ENCODE measurements at regions not wholly inside any gene's neighbourhood (a gene's known extent, or its start where the extent isn't known, plus 50 kb on each side); places are given as distances from the start of the nearest gene placed in this dataset.
"Not testable (repeated sequence)": the region's sequence is repeated elsewhere in the genome, so short reads cannot be mapped to it uniquely, and the experiment has no call there.

DNA sequence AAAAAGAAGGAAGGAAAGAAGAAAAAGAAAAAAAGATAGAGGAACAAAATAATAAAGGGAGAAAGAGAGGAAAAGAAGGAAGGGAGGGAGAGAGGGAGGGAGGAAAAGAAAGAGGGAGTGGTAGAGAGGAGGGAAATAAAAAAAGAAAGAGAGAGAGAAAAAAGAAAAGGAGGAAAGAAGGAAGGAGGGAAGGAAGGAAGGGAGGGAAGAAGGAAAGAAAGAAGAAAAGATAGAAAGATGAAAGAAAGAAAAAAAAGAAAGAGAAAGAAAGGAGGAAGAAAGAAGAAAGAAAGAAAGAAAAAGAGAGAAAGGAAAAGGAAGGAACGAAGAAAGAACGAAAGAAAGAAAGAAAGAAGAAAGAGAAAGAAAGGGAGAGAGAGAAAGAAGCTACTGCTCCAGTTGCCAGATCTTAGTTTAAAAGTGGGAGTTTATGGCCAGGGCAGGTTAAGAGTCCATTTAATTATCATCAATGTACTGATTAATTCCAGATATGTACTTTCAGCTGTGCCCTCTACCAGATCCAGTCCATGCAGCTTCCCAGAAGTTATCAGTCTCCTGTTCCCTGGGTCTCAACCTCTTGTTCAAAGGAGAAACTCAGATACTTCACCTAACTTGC lies 1378.5 kb upstream of the NUDT12 start:
- FAIRE-seq, result no peak
- no peak for DNase-seq (ENCODE audit: insufficient read length, low spot score)

DNA sequence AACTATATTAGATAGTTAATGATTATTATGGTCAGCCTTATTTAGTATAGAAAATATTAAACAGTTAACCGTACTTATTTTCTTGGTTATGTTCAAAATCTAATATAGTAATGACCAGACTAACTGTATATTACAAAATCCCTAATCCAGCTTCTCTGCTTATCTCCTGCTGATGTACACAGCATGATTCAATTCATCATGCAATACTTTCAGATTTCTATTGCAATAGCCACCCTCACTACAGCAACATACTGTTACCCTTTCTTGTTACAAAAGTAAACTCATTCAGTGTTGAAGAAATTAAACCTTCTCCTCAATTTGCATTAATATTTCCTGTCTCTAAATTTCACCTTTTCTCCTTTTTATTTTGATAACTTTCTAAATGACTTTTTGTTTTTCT lies 1375.0 kb upstream of the NUDT12 start:
- no peak for FAIRE-seq
- no peak for DNase-seq (ENCODE audit: insufficient read length, low spot score)

DNA sequence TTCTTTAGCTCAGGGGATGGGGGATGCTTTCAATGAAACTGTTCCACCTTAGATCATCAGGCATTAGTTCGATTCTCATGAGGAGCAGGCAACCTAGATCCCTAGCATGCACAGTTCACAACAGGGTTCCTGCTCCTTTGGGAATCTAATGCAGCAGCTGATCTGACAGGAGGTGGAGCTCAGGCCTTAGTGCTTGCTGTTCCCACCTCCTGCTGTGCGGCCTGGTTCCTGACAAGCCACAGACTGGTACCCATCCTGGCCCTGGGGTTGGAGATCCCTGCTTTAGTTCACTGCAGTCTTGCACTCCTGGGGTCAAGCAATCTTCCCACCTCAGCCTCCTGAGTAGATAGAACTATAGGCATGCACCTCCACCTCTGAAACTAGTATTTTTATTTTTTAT lies 1369.8 kb upstream of the NUDT12 start:
- FAIRE-seq (no peak), DNase-seq (ENCODE audit: insufficient read length, low spot score) (no peak)

DNA sequence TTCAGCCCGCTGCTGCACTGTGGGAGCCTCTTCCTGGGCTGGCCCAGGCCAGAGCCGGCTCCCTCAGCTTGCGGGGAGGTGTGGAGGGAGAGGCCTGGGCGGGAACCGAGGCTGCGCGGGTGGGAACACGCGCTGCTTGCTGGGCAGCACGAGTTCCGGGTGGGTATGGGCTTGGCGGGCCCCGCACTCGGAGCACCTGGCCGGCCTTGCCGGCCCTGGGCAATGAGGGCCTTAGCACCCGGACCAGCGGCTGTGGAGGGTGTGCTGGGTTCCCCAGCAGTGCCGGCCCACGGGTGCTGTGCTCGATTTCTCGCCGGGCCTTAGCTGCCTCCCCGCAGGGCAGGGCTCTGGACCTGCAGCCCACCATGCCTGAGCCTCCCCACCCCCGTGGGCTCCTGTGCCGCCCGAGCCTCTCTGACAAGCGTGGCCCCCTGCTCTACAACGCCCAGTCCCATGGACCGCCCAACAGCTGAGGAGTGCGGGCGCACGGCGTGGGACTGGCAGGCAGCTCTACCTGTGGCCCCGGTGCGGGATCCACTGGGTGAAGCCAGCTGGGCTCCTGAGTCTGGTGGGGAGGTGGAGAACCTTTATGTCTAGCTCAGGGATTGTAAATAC lies 1366.4 kb upstream of the NUDT12 start:
- FAIRE-seq (no peak), DNase-seq (ENCODE audit: insufficient read length, low spot score) (no peak)

DNA sequence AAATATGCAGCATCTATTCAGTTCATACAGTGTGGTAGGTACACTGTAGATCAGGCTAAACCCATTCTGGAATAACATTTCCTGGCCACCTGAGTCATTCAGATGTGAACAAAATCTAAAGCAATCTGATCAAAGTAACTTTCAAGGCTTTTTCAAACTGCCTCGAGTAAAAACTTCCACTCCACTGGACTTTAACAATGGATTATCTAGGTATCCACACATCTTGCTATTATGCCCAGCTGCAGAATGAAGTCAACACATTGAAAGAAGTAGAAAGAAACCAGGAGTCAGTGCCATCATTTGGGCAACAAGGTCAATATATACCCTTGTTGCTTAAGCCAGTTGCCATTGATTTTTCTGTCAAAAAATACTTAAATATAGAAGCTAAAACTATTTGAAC lies 1352.6 kb upstream of the NUDT12 start:
- FAIRE-seq, result no peak
- no peak for DNase-seq (ENCODE audit: insufficient read length, low spot score)

DNA sequence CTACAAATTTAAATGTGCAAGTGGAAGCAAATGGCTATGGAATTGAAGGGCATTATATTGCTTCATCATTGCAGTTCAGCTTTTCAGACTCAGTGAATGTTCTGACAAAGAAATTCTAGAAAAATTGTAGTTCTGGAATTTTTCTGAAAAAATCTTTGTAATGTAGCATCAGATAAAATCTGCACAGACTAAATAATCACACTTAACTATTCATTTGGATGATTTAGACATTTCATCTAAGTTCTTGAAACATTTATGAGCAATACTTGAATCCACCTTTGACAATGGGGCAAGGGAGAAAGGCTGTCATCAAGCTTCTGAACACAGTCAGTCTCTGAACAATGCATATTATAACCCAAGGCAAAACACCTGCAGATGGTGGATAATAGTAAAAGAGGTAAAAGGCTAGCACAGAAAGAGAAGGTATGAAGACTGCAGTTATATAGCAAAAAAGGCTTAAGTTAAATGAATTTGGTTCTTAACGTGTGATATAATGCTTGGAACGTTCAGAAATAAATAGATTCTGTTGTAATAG lies 1352.0 kb upstream of the NUDT12 start:
- no peak for FAIRE-seq

DNA sequence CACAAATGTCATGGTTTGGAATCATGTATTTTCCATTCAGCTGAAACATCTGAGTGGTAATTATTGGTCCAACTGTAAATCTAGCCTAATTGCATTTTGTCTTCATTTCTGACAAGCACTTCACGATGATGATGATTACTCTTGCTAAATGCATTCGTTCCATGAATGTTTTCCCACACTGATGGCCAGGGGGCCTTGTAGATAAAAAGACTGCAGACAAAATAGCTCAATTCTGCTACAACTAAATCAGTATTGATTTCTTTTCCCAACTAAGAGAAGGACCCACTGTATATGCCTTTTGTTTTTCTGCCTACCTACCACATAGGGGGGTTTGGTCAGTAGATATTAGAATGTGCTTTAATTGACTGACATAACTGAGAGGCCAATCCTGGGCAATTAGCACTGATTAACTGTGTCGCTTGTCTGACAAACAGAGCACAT lies 1351.3 kb upstream of the NUDT12 start:
- no peak for DNase-seq (ENCODE audit: insufficient read length, low spot score)
- FAIRE-seq, result no peak

More for the DNA sequence above, 1352.0 kb upstream of the NUDT12 start:
- DNase-seq (ENCODE audit: insufficient read length, low spot score), result no peak

DNA sequence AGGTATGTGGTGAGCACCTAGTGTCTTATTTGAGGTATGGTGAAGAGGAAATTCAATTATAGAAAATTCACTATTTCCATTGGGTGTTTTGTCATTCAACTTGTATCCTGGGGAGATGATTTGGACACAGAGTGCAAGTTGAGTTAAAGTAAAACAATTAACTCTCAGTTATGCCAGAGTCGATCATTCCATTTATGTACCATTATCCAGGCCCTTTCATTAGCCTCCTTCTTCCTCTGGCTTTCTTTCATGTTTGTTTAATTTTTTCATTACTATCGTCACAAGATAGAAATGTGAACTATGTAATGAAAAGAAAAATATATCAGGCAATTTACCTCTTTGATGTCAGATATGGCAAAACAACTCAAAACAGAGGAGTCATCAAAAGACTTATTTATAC lies 1347.2 kb upstream of the NUDT12 start:
- no peak for FAIRE-seq
- no peak for DNase-seq (ENCODE audit: insufficient read length, low spot score)

DNA sequence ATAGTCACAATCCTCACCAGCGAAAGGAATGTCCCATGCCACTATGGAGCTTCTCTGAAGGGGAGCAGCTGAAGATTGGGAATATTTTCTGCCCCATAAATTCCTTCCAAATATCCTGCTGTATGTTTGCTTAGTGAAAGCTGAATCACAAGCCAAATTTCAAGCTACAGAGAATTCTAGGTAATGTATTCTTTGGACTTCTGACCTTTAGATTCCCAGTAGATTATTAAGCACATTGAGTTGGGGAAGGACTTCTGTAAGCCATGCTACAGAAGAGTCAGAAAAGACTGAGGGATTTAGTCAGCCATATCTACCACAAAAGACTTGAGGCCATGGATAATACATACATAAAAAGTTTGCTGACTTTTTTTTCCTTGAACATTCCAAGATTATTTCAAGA lies 1342.0 kb upstream of the NUDT12 start:
- DNase-seq (ENCODE audit: insufficient read length, low spot score) (no peak), FAIRE-seq (no peak)

DNA sequence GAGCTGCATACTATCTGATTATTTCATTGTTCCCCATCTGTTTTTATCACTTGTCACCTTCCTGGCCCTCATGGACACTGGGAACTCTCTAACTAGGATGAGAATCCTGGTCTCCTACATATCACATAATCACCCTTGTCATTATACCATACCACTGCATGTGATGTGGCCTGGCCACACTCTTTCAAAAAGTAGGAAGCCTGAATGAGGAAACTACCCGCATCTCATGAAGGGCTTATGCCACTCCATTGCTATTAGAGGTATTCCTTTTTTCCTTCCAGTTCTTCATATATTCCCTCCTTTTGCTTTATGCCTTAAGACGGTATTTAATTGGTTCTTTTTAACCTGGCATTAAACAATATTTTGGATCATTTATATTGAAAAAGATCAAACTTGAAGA lies 1341.4 kb upstream of the NUDT12 start:
- FAIRE-seq (no peak), DNase-seq (ENCODE audit: insufficient read length, low spot score) (no peak)

DNA sequence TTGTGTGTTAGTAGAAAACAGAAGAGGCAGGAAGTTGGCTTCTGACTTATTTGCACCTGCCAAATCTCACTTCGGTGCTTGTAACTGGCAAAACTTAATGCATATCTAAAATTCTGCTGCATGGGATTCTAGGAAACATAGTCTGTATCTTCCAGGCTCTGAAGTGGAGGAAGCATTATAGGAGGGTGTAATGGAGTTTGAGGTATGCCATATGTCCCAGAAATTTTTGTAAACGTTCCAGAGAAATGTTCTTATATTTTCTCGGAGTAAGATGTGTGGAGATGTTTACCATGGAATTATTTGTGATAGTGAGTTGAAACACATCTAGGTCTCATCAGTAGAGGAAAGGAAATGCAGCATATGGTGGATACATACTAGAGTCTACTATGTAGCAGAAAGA lies 1329.0 kb upstream of the NUDT12 start:
- no peak for FAIRE-seq
- DNase-seq (ENCODE audit: insufficient read length, low spot score), result no peak

DNA sequence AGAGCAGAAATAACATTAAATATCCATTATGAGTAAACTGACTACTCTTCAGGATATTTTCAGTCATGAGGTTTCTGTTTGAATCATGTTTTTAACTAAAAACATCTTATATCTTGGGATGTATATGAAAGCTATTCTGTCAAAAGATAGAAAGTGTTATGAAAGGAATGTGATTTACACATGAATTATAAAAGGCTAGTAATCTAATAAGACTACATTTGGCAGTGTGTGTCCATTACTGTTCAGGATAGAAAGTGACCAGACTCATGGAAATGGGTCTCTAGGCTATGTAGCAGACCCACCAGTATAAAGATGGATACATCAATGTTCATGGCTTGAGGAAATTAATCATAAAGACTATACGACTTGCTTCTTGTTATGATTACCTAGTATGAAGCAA lies 1328.2 kb upstream of the NUDT12 start:
- FAIRE-seq (no peak), DNase-seq (ENCODE audit: insufficient read length, low spot score) (no peak)

DNA sequence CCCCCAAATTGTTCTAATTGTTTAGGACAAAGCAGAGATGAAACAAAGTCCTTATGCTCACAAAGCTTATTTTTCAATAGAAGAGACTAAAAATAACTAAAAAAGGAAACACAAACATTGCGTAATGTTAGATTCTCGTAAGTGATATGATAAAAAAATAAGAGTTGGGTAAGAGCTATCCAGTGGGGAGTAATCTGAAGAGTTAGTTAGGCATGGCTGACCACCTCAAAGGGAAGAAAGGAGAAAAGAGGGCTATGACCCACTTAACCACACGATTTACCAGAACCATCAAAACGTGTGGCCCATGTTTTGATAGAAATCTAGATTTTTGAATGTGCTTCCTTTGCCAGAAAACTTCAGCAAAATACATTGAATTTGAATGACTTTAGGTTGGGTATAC lies 1296.8 kb upstream of the NUDT12 start:
- FAIRE-seq, result no peak
- no peak for DNase-seq (ENCODE audit: insufficient read length, low spot score)

DNA sequence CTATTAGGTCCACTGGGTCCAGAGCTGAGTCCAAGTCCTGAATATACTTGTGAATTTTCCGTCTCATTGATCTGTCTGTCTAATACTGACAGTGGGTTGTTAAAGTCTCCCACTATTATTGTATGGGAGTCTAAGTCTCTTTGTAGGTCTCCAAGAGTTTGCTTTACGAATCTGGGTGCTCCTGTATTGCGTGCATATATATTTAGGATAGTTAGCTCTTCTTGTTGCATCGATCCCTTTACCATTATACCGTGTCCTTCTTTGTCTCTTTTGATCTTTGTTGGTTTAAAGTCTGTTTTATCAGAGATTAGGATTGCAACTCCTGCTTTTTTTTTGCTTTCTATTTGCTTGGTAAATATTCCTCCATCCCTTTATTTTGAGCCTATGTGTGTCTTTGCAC lies 1289.5 kb upstream of the NUDT12 start:
- DNase-seq (ENCODE audit: insufficient read length, low spot score); FAIRE-seq: not testable (repeated sequence)

DNA sequence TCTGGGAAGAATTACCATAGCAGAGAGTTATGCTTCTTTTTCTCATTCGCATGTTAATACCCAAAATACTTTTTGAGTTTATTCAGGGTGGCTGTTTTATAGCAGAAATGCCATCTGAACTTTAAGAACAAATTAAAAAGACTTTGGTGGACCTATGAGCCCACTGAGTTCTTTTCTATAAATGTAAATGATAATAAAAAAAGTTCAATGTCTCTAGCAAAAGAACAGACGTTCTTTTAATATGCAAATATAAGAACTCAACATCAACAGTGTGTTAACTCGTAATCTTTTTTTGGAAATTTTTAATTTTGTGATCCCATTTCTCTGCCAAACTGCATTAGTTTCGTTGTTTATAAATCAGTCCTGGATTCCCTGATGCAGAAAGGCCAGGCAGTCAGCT lies 1283.0 kb upstream of the NUDT12 start:
- DNase-seq (ENCODE audit: insufficient read length, low spot score), result no peak
- no peak for FAIRE-seq

DNA sequence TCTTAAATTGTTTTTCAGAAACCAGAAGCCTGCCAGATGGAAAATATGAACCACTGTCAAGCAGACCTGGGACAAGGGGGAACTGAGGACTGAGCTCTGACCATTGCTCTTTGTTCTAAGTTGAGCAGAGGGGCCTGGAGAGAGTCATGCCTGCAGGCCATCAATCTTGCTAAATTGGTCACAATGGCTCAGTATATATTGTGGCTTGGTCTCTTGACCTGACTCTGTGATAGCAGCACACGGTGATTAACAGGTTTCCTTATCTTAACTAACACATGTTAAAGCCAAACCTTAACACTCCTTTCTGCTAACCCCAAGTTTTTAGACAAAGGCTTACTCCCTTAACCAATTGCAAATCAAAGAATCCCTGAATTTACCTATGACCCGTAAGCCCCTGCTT lies 1281.2 kb upstream of the NUDT12 start:
- no peak for FAIRE-seq
- DNase-seq (ENCODE audit: insufficient read length, low spot score), result no peak

DNA sequence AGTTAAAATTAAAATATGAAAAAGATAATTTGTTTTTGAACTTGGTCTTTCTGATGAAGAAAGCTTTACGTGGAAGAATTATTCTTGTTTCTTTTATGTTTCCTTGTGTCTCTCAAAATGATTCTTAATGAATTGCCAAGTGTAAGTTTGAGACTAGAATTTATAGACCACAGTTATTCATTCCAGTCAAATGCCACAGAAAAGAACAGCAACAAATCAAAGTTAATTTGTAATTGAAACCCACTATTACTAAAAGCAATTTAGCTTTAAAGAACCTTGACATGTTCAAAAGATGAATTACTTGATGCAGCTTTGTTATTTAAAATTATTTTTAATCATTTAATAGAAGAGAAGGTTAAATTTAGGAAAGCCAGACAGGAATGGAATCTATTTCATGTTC lies 1277.7 kb upstream of the NUDT12 start:
- FAIRE-seq (no peak), DNase-seq (ENCODE audit: insufficient read length, low spot score) (no peak)

DNA sequence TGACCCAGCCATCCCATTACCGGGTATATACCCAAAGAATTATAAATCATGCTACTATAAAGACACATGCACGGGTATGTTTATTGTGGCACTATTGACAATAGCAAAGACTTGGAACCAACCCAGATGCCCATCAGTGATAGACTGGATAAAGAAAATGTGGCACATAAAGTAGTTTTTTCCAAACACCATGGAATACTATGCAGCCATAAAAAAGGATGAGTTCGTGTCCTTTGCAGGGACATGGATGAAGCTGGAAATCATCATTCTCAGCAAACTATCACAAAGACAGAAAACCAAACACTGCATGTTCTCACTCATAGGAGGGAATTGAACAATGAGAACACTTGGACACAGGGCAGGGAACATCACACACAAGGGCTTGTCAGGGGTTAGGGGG lies 1268.9 kb upstream of the NUDT12 start:
- DNase-seq (ENCODE audit: insufficient read length, low spot score); FAIRE-seq: not testable (repeated sequence)

DNA sequence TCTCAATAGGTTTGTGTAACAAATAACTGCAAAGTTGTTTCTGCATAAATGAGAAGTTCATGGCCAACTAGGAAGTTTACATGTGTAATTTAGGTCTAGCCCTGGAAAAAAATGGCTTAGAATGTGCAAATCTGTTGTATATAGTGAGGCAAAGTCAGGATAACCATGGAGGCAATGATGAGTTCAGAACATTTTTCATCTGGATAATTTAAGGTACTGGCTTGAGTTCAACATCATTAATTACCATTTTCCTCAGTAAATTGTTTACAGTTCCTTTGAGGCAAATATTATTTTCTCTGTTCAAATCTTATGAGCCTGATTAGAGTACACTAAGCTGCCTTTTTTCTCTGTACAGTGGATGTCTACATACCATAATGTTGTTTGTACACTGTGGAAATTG lies 1259.0 kb upstream of the NUDT12 start:
- DNase-seq (ENCODE audit: insufficient read length, low spot score) (no peak), FAIRE-seq (no peak)

DNA sequence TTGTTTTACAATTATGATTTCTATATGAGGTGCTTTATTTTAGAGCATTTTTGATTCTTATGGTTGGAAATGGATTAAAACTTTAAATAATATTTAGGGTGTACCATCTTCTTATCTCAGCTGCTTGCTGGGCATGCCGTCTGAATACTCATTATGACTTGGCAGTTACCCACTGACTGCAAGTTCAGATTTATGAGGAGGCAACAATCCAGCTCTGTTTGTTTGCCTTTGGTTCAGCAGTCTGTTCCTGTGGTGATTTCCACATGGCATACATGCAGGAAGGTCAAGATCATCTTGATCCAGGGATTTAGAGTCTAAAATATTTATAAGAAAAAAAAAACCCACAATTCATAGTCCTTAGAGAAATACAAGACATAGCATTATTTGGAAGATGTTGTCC lies 1254.5 kb upstream of the NUDT12 start:
- DNase-seq (ENCODE audit: insufficient read length, low spot score) (no peak), FAIRE-seq (no peak)

DNA sequence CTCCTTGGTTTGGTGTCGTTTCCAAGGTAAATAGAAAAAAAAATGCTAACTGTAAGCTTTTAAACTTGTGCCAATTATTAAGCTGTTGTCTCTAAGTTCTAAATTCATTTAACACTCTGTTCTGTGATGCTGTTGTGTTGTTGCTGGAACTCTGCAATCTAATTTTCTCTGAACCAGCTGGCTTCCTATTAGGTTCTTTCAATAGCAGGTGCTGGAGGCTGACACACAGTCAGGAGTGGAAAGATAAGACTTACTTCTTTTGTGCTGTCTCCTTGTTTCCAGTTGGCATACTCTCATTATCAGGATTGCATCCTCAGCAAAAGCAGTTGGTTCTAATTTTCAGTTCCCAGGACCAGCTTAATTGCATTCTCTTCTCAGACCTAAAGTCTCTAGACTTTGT lies 1252.6 kb upstream of the NUDT12 start:
- no peak for DNase-seq (ENCODE audit: insufficient read length, low spot score)
- no peak for FAIRE-seq

DNA sequence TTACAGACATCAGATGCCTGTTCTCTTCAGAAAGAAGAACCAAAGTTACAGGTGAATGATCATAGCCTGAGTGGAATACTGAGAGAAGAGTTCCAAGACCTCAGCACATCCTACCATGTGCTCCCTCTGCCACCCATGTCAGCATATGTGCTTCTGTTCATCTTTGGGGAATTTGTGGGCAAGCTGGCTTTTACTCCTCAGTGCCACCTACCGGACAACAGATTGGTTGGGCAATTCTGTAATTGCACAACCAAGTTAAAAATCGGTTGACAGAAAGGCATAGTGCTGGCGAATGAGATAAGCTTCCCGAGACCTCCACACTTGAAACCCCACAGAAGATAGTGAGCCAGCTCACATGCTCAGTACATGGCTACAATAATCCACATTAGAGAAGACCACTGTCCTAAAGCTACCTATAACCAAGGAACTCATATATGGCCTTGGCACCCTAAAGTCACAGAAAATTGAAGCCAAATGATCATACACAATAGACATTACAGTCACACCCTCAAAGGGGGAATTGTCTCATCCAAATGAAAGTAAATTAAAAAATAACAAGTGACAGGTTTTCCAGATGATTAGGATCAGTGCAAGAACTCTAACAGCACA lies 1238.0 kb upstream of the NUDT12 start:
- DNase-seq (ENCODE audit: insufficient read length, low spot score), result no peak

More for the DNA sequence above, 1238.0 kb upstream of the NUDT12 start:
- FAIRE-seq, result no peak
